HEK293 (cell line): ENCODE measurements at regions not wholly inside any gene's neighbourhood (a gene's known extent, or its start where the extent isn't known, plus 50 kb on each side); places are given as distances from the start of the nearest gene placed in this dataset.

Experiments
- CTCF ChIA-PET: fragments of 350-600 bp; formaldehyde crosslinking; extraction: SDS; loops from one replicate; lab custom pipeline; 2021; ENCODE audit warnings: antibody characterized with exemption; lab: Yijun Ruan, JAX
- POLR2A ChIA-PET: fragments of 300-600 bp; formaldehyde crosslinking; extraction: SDS; loops from one replicate; lab custom pipeline; 2020; ENCODE audit warnings: antibody characterized with exemption, inconsistent platforms; lab: Yijun Ruan, JAX
- H3K27ac ChIP-seq: fragments of 200-500 bp; sonication (Bioruptor generic); 2 replicates; pipeline ENCODE4 v1.5.1; 2014; ENCODE audit warnings: low read depth, low read length, control low read depth, inconsistent platforms; ENCODE audit errors: extremely low read depth
- H3K36me3 ChIP-seq, 2 experiments: fragments of 200-500 bp in 1 of 2; sonication (Bioruptor generic) in 1 of 2; 1 replicate in 1 of 2; 2 replicates in 1 of 2; pipeline ENCODE4 v1.5.1; 2014 to 2017; ENCODE audit warnings: inconsistent platforms in 2 of 2, low read length in 2 of 2; ENCODE audit not compliant: control insufficient read depth in 2 of 2, insufficient read depth in 1 of 2
- H3K4me1 ChIP-seq: fragments of 200-500 bp; sonication (Bioruptor generic); 2 replicates; pipeline ENCODE4 v1.5.1; 2014; ENCODE audit warnings: mild to moderate bottlenecking, low read length, inconsistent platforms; ENCODE audit not compliant: control insufficient read depth, insufficient read depth
- H3K4me3 ChIP-seq: 2 replicates; pipeline ENCODE4 v1.5.1; 2011; ENCODE audit warnings: low read depth, mild to moderate bottlenecking, control low read depth, low read length, moderate library complexity
- H3K9me3 ChIP-seq: fragments of 200-500 bp; sonication (Bioruptor generic); 2 replicates; pipeline ENCODE4 v1.5.1; 2014; ENCODE audit warnings: low read depth, low read length, inconsistent platforms; ENCODE audit not compliant: control insufficient read depth, insufficient read depth
- BCL11A ChIP-seq: fragments of 450-650 bp; formaldehyde crosslinking; IDR thresholded peaks from 2 replicates; pipeline ENCODE4 v1.5.1; 2016; ENCODE audit warnings: low read depth, missing biosample characterization, missing genetic modification characterization
- BCL11B ChIP-seq: fragments of 450-650 bp; formaldehyde crosslinking; IDR thresholded peaks from 2 replicates; pipeline ENCODE4 v1.5.1; 2016; ENCODE audit warnings: low read depth, missing biosample characterization, missing genetic modification characterization
- EGR2 ChIP-seq: fragments of 450-650 bp; formaldehyde crosslinking; IDR thresholded peaks from 2 replicates; pipeline ENCODE4 v1.5.1; 2016; ENCODE audit warnings: low read depth, missing biosample characterization, missing genetic modification characterization
- ELK4 ChIP-seq: IDR thresholded peaks from 2 replicates; pipeline ENCODE4 v1.6.1; 2011; ENCODE audit warnings: mild to moderate bottlenecking, low read depth, low read length, borderline replicate concordance
- KLF7 ChIP-seq: fragments of 450-650 bp; formaldehyde crosslinking; IDR thresholded peaks from 2 replicates; pipeline ENCODE4 v1.5.1; 2016; ENCODE audit warnings: missing biosample characterization, missing genetic modification characterization, borderline replicate concordance
- MYNN ChIP-seq: fragments of 450-650 bp; formaldehyde crosslinking; IDR thresholded peaks from 2 replicates; pipeline ENCODE4 v1.5.1; 2016; ENCODE audit warnings: missing biosample characterization, missing genetic modification characterization, borderline replicate concordance
- SALL2 ChIP-seq: fragments of 450-650 bp; formaldehyde crosslinking; IDR thresholded peaks from 2 replicates; pipeline ENCODE4 v1.5.0; 2017; ENCODE audit warnings: missing biosample characterization, mild to moderate bottlenecking, missing genetic modification characterization, borderline replicate concordance
- TRIM28 ChIP-seq: IDR thresholded peaks from 2 replicates; pipeline ENCODE4 v1.6.1; 2011; ENCODE audit warnings: low read length, control low read depth, borderline replicate concordance
- ZBTB1 ChIP-seq: fragments of 450-650 bp; formaldehyde crosslinking; IDR thresholded peaks from 2 replicates; pipeline ENCODE4 v1.5.1; 2016; ENCODE audit warnings: missing biosample characterization, missing genetic modification characterization
- ZBTB17 ChIP-seq: fragments of 450-650 bp; formaldehyde crosslinking; IDR thresholded peaks from 2 replicates; pipeline ENCODE4 v1.5.1; 2016; ENCODE audit warnings: missing biosample characterization, missing genetic modification characterization
- ZIC2 ChIP-seq: fragments of 450-650 bp; formaldehyde crosslinking; IDR thresholded peaks from 2 replicates; pipeline ENCODE4 v1.5.1; 2016; ENCODE audit warnings: missing biosample characterization, missing genetic modification characterization
- ZNF19 ChIP-seq: fragments of 450-650 bp; formaldehyde crosslinking; IDR thresholded peaks from 2 replicates; pipeline ENCODE4; 2016; ENCODE audit warnings: missing biosample characterization, missing genetic modification characterization, low read depth
- ZNF214 ChIP-seq: fragments of 450-650 bp; formaldehyde crosslinking; IDR thresholded peaks from 2 replicates; pipeline ENCODE4 v1.5.1; 2017; ENCODE audit warnings: missing biosample characterization, mild to moderate bottlenecking, missing genetic modification characterization, borderline replicate concordance
- ZNF223 ChIP-seq: fragments of 450-650 bp; formaldehyde crosslinking; IDR thresholded peaks from 2 replicates; pipeline ENCODE4 v1.5.1; 2016; ENCODE audit warnings: missing biosample characterization, missing genetic modification characterization
- ZNF24 ChIP-seq: fragments of 450-650 bp; formaldehyde crosslinking; IDR thresholded peaks from 2 replicates; pipeline ENCODE4 v1.5.1; 2016; ENCODE audit warnings: missing biosample characterization, missing genetic modification characterization
- ZNF394 ChIP-seq: fragments of 450-650 bp; formaldehyde crosslinking; IDR thresholded peaks from 2 replicates; pipeline ENCODE4 v1.5.1; 2016; ENCODE audit warnings: missing biosample characterization, missing genetic modification characterization, mild to moderate bottlenecking, moderate library complexity, borderline replicate concordance
- ZNF433 ChIP-seq: fragments of 450-650 bp; formaldehyde crosslinking; IDR thresholded peaks from 2 replicates; pipeline ENCODE4 v1.5.1; 2016; ENCODE audit warnings: missing biosample characterization, missing genetic modification characterization, low read depth
- ZNF473 ChIP-seq: fragments of 450-650 bp; formaldehyde crosslinking; IDR thresholded peaks from 2 replicates; pipeline ENCODE4 v1.5.1; 2017; ENCODE audit warnings: missing biosample characterization, missing genetic modification characterization
- ZNF830 ChIP-seq: fragments of 450-650 bp; IDR thresholded peaks from 2 replicates; pipeline ENCODE4 v1.5.0; 2018; ENCODE audit warnings: missing biosample characterization, missing genetic modification characterization, low read depth, mild to moderate bottlenecking, moderate library complexity
- ZSCAN23 ChIP-seq: fragments of 450-650 bp; formaldehyde crosslinking; IDR thresholded peaks from 2 replicates; pipeline ENCODE4 v1.5.1; 2016; ENCODE audit warnings: missing biosample characterization, missing genetic modification characterization
- TF ChIP-seq, protein P1 (sequence below): fragments of 450-650 bp; formaldehyde crosslinking; IDR thresholded peaks from 2 replicates; pipeline ENCODE4 v1.5.1; 2016; ENCODE audit warnings: missing biosample characterization, missing genetic modification characterization, low read depth
- TF ChIP-seq, protein P2 (sequence below): fragments of 450-650 bp; formaldehyde crosslinking; IDR thresholded peaks from 2 replicates; pipeline ENCODE4 v1.5.1; 2016; ENCODE audit warnings: missing biosample characterization, missing genetic modification characterization

- TF ChIP-seq, protein P1, sequence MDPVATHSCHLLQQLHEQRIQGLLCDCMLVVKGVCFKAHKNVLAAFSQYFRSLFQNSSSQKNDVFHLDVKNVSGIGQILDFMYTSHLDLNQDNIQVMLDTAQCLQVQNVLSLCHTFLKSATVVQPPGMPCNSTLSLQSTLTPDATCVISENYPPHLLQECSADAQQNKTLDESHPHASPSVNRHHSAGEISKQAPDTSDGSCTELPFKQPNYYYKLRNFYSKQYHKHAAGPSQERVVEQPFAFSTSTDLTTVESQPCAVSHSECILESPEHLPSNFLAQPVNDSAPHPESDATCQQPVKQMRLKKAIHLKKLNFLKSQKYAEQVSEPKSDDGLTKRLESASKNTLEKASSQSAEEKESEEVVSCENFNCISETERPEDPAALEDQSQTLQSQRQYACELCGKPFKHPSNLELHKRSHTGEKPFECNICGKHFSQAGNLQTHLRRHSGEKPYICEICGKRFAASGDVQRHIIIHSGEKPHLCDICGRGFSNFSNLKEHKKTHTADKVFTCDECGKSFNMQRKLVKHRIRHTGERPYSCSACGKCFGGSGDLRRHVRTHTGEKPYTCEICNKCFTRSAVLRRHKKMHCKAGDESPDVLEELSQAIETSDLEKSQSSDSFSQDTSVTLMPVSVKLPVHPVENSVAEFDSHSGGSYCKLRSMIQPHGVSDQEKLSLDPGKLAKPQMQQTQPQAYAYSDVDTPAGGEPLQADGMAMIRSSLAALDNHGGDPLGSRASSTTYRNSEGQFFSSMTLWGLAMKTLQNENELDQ (tag by site-specific recombination): no peak
- TF ChIP-seq BCL11A (tag by site-specific recombination) (no peak), ZNF223 (tag by site-specific recombination) (no peak), ZNF433 (tag by site-specific recombination) (no peak), ZNF24 (tag by site-specific recombination) (no peak), EGR2 (tag by site-specific recombination) (no peak), ZNF214 (tag by site-specific recombination) (no peak)
Observed at GRCh38 chr18:48467231-48467630, 58.0 kb upstream of the ZBTB7C start (continued).

DNA sequence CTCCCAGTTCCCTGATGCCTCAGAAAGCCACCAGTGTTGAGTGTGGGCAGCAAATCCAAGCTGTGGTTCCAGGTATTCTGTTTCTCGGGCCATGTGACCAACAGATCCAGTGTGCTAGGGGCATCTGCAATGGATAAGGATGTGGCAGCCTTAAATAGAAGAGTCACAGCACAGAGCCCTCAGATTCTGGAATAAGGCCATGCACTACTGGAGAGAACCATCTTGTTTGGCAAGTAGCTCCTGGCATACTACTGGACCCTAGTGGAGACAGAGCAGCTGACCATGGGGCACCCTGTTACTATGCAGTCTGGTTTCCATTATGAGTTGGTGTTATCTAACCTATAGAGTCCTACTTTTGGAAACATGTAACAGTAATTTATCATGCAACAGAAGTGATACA lies 53.3 kb upstream of the ZBTB7C start:
- Histone ChIP-seq H3K4me3 (no peak overlapping the region), H3K9me3 (no peaks in the 10 kb centered on the region), H3K36me3 (no peaks in the 10 kb centered on the region), H3K27ac (no peak overlapping the region), H3K4me1 (no peaks in the 10 kb centered on the region)
- TF ChIP-seq ZSCAN23 (tag by site-specific recombination) (no peak), SALL2 (tag by site-specific recombination) (no peak), ZIC2 (no peak), MYNN (tag by site-specific recombination) (no peak), ZBTB1 (tag by site-specific recombination) (no peak), ZNF830 (tag by site-specific recombination) (no peak), TRIM28 (no peak), ZNF19 (tag by site-specific recombination) (no peak), ZBTB17 (no peak)
- TF ChIP-seq, protein P2, sequence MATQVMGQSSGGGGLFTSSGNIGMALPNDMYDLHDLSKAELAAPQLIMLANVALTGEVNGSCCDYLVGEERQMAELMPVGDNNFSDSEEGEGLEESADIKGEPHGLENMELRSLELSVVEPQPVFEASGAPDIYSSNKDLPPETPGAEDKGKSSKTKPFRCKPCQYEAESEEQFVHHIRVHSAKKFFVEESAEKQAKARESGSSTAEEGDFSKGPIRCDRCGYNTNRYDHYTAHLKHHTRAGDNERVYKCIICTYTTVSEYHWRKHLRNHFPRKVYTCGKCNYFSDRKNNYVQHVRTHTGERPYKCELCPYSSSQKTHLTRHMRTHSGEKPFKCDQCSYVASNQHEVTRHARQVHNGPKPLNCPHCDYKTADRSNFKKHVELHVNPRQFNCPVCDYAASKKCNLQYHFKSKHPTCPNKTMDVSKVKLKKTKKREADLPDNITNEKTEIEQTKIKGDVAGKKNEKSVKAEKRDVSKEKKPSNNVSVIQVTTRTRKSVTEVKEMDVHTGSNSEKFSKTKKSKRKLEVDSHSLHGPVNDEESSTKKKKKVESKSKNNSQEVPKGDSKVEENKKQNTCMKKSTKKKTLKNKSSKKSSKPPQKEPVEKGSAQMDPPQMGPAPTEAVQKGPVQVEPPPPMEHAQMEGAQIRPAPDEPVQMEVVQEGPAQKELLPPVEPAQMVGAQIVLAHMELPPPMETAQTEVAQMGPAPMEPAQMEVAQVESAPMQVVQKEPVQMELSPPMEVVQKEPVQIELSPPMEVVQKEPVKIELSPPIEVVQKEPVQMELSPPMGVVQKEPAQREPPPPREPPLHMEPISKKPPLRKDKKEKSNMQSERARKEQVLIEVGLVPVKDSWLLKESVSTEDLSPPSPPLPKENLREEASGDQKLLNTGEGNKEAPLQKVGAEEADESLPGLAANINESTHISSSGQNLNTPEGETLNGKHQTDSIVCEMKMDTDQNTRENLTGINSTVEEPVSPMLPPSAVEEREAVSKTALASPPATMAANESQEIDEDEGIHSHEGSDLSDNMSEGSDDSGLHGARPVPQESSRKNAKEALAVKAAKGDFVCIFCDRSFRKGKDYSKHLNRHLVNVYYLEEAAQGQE (tag by site-specific recombination): no peak
- CTCF ChIA-PET: interaction anchor here (0.6 to 10.9 kb wide), 6 partner anchors 8 to 432 kb away, joined by 3 to 124 read pairs (median 4); no protein-coding TSS in a partner anchor
- POLR2A ChIA-PET: no interaction called here

DNA sequence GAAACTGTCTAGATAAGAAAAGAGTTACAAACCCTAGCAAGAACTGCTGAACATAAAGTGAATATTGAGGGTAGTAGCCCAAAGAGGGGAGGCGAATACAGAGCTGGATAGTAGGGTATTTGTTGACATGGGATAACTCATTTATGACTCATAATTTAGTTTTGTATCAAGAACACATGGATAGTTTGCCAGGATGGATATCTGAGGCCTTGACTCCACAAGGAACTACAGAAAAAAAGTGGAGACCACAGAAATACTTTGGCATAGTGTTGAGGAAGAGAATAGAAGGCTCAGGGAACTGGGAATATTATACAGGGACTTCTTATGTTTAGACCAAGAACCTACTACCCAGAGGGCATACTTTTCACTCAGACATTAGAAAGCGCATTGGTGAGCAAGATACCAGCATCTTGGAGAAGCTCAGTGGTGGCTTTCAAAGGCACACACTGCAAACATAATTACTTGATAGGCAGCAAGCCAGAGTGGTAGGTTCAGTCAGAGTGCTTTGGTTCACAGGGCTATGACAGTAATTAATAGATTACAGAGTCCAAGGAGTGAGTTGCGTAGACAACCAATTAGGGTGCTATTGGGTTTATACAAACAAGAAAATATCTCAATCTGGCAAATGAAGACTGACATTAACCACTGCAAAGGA lies 51.9 kb upstream of the ZBTB7C start:
- Histone ChIP-seq H3K9me3 (no peaks in the 10 kb centered on the region), H3K36me3 (no peaks in the 10 kb centered on the region), H3K27ac (no peak overlapping the region), H3K4me1 (no peaks in the 10 kb centered on the region), H3K4me3 (no peak overlapping the region)
- CTCF ChIA-PET: interaction anchor here (0.7 to 10.9 kb wide), 6 partner anchors 10 to 1163 kb away, joined by 3 to 124 read pairs (median 4); no protein-coding TSS in a partner anchor
- TF ChIP-seq ELK4: no peak
- no peak for TF ChIP-seq ZNF394 (tag by site-specific recombination)
- no peak for TF ChIP-seq BCL11B
- no peak for TF ChIP-seq KLF7
- TF ChIP-seq ZNF473 (tag by site-specific recombination): no peak
- POLR2A ChIA-PET: no interaction called here
